ENCODE measurements at regions not wholly inside any gene's neighbourhood (a gene's known extent, or its start where the extent isn't known, plus 50 kb on each side); places are given as distances from the start of the nearest gene placed in this dataset.

GRCh38 chr3:83683937-83684598, 1274.7 kb upstream of the CADM2 start:
- no peak for FAIRE-seq
- no peaks in the 10 kb centered on the region for H3K9me3 ChIP-seq (replicated peaks; ENCODE audit: control insufficient read depth, insufficient read depth, low read depth, low read length)
- TF ChIP-seq GATAD2A (IDR thresholded peaks at IDR 0.05) (no peak), HNRNPL (IDR thresholded peaks at IDR 0.05; ENCODE audit: low read depth, low read length) (no peak), YBX1 (IDR thresholded peaks at IDR 0.05) (no peak), SNIP1 (IDR thresholded peaks at IDR 0.05; ENCODE audit: low read depth) (no peak), ETV5 (CRISPR knock-in tag; IDR thresholded peaks at IDR 0.05; ENCODE audit: low read depth) (no peak), ZNF395 (CRISPR knock-in tag; IDR thresholded peaks at IDR 0.05) (no peak), TRIM24 (IDR thresholded peaks at IDR 0.05) (no peak), DEAF1 (CRISPR knock-in tag; IDR thresholded peaks at IDR 0.05) (no peak), NFE2L1 (tag; IDR thresholded peaks at IDR 0.05; ENCODE audit: borderline replicate concordance, low read depth) (no peak), CGGBP1 (CRISPR knock-in tag; IDR thresholded peaks at IDR 0.05) (no peak), HLTF (IDR thresholded peaks at IDR 0.05) (no peak), MLX (CRISPR knock-in tag; conservative IDR thresholded peaks at IDR 0.05) (no peak), EHMT2 (IDR thresholded peaks at IDR 0.05) (no peak), NR4A1 (CRISPR knock-in tag; IDR thresholded peaks at IDR 0.05) (no peak), NR4A1 (tag; IDR thresholded peaks at IDR 0.05) (no peak), PYGO2 (tag; IDR thresholded peaks at IDR 0.05) (no peak), CBX8 (IDR thresholded peaks at IDR 0.05; ENCODE audit: borderline replicate concordance, extremely low read depth, low read depth, low read length, poor library complexity, severe bottlenecking) (no peak), SUPT5H (IDR thresholded peaks at IDR 0.05) (no peak), CBFB (CRISPR knock-in tag; IDR thresholded peaks at IDR 0.05) (no peak)
- no peak overlapping the region for H3K27ac ChIP-seq (ENCODE audit: extremely low read depth, low read depth, low read length)
- no peak overlapping the region for H3K4me3 ChIP-seq
- H3K4me1 ChIP-seq (replicated peaks in 1 of 2; ENCODE audit: control insufficient read depth in 2 of 2, insufficient read depth in 2 of 2, low read length in 2 of 2), result no peaks in the 10 kb centered on the region
- no peak for ATAC-seq
- WGBS (ENCODE audit: insufficient coverage, low coverage, missing lambda C conversion rate), result 2% methylated on average over 4 of the region's 4 CpGs
- POLR2A ChIA-PET, result no interaction called here
- intact Hi-C loops (cut with micrococcal nuclease), result no loop called here
- H3K4me2 ChIP-seq (ENCODE audit: insufficient read depth, low read length), result no peak overlapping the region
- CTCF ChIA-PET (ENCODE audit: low intra/inter-chr PET ratio), result no interaction called here
- H4K20me1 ChIP-seq (replicated peaks; ENCODE audit: control insufficient read depth, insufficient read depth, low read length), result no peaks in the 10 kb centered on the region
- H3K9me1 ChIP-seq (ENCODE audit: control insufficient read depth, insufficient read depth, low read length), result no peaks in the 10 kb centered on the region
- BruUV-seq (replicated peaks), result no TSS peak
- no peaks in the 10 kb centered on the region for H3K27me3 ChIP-seq (ENCODE audit: control insufficient read depth in 2 of 2, insufficient read depth in 2 of 2, low read length in 2 of 2)
- H2AFZ ChIP-seq (ENCODE audit: low read depth, low read length), result no peak overlapping the region
- in situ Hi-C loops (cut with MboI), result no loop called here
- H3K36me3 ChIP-seq (ENCODE audit: control insufficient read depth, insufficient read depth, low read length), result no peaks in the 10 kb centered on the region
- DNase-seq (ENCODE audit: extremely low read depth in 1 of 4, low spot score in 3 of 4), result no peak
- no peaks in the 10 kb centered on the region for H3K79me2 ChIP-seq (ENCODE audit: control insufficient read depth, insufficient read depth, low read length)
- H3K9ac ChIP-seq (ENCODE audit: insufficient read depth in 1 of 2, low read depth in 2 of 2, low read length in 2 of 2), result no peak overlapping the region

All from K562 (cell line).